GM03348 (cell line): ENCODE measurements at regions not wholly inside any gene's neighbourhood (a gene's known extent, or its start where the extent isn't known, plus 50 kb on each side); places are given as distances from the start of the nearest gene placed in this dataset.

Experiments used
- DNase-seq: peaks from one replicate; pipeline ENCODE4 v3.0.0; 2012; ENCODE audit warnings: low spot score

- DNase-seq: no peak
Observed at GRCh38 chr10:8705415-8705814, 650.9 kb downstream of the GATA3 start.

GRCh38 chr10:8712656-8713055 is 658.2 kb downstream of the GATA3 start:
- DNase-seq: no peak

DNA sequence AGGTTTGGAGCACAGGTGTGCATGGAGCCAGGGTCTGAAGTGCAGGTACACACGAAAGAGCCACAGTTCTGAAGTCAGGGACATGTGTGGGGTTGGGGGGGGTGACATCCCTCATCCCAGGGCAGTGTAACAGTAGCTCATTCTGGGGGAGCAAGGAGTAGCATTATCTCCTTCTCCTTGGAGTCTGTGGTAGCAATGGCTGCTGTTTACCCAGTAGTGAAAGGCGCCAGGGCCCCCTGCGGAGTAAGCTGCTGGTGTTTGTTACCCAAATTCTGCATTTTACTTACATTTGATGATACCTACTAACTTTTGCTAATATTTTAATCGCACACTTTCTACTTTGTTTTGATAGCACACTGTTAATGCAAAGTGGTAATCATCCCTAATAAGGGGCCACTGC is 665.5 kb downstream of the GATA3 start:
- no peak for DNase-seq

DNA sequence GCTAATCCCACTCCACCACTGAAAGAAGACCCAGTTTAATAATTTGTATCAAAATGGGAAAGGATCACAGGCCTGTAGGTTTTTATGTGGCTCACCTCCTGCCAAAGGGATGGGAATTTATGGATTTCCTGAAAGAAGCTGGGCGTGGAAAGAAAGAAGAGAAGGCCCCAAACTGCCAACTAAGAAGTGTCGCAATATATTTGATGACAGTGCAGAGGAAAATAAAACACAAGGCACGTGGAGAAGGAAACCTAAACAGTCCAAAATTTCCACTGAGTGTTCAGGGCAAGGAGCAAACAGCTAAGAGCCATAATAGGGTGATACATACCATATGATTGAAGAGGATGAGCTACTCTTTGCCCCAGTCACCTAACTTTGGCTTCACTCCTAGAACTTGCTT is 667.2 kb downstream of the GATA3 start:
- no peak for DNase-seq

- no peak for DNase-seq
Observed at GRCh38 chr10:8722835-8723234, 668.3 kb downstream of the GATA3 start.

DNA sequence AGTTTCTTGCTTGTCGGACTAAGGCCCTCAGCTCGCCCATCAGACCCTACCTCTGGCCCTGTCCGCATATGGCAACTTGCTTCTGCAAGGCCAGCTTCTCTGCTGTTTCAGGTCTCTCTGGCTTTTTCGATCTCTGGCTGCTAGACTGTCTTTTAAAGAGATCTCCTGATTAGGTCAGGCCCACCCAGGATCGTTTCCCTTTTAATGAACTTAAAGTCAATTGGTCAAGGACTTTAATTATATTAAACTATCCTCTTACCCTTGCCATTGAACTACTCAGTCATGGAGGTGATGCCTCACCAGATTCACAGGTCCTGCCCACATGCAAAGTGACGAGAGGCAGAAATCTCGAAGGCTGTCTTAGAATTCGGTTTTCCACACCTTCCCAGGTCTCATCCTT is 670.9 kb downstream of the GATA3 start:
- DNase-seq: no peak

- no peak for DNase-seq
Observed at GRCh38 chr10:8726084-8726778, 671.7 kb downstream of the GATA3 start.

DNA sequence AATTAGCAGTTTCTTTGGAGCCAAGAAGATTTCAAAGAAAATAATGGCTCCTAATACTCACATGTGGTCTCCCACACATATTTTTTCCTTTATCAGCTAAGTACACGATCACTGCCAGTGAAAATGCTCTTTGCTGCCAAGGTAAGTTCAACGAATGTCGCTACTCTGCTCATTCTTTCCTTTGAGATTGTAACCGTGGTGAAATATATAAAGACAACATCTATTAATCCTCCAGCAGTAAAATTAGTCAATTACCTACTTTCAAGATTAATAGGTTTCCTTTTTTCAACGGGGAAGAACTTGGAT is 672.2 kb downstream of the GATA3 start:
- DNase-seq: no peak

GRCh38 chr10:8731121-8732095 is 676.9 kb downstream of the GATA3 start:
- no peak for DNase-seq

- DNase-seq: no peak
Observed at GRCh38 chr10:8738987-8739386, 684.5 kb downstream of the GATA3 start.

GRCh38 chr10:8752146-8752843 is 697.8 kb downstream of the GATA3 start:
- DNase-seq: no peak

- DNase-seq: no peak
Observed at GRCh38 chr10:8758029-8758428, 703.5 kb downstream of the GATA3 start.

DNA sequence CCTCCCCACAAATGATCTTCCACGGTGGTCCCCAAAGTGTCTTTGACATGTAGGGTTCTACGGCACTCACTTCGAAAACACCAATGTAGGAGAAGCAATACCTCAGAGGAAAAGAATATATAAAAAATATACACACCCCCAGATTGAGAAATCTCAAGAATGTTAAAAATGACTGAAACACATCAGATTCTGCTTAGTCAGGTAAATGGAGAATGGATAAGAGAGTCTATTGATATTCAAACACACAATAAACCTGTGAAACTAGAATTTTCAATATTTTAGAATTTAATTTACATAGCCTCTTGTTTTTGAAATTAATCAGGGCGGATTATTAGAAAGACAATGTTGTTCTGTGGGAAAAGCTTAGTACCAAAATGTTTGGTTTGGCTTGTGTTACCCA is 712.4 kb downstream of the GATA3 start:
- no peak for DNase-seq

- DNase-seq: no peak
Observed at GRCh38 chr10:8767591-8767990, 713.1 kb downstream of the GATA3 start.

- no peak for DNase-seq
Observed at GRCh38 chr10:8768341-8768740, 713.9 kb downstream of the GATA3 start.

- no peak for DNase-seq
Observed at GRCh38 chr10:8768852-8769251, 714.4 kb downstream of the GATA3 start.

- DNase-seq: no peak
Observed at GRCh38 chr10:8776926-8777622, 722.6 kb downstream of the GATA3 start.

GRCh38 chr10:8778713-8779112 is 724.2 kb downstream of the GATA3 start:
- DNase-seq: no peak

DNA sequence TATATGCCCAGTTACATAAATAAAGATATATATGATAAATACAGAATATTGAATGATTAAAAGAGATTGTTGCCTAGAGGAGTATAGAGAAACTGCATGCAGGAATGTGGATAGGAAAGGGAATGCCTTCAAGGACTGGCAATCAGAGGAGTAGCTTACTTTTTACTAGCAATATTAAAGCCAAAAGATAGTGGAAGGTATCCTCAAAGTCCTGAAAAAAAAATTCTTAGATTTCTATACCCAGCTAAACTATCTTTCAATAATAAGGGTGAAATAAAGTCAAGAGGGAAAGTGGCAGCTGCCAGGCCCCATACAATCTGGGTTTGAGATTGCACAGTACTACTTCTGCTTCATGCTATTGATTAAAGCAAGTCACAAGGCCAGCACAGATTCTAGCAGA is 733.2 kb downstream of the GATA3 start:
- DNase-seq: no peak

GRCh38 chr10:8790390-8790789 is 735.9 kb downstream of the GATA3 start:
- DNase-seq: no peak

DNA sequence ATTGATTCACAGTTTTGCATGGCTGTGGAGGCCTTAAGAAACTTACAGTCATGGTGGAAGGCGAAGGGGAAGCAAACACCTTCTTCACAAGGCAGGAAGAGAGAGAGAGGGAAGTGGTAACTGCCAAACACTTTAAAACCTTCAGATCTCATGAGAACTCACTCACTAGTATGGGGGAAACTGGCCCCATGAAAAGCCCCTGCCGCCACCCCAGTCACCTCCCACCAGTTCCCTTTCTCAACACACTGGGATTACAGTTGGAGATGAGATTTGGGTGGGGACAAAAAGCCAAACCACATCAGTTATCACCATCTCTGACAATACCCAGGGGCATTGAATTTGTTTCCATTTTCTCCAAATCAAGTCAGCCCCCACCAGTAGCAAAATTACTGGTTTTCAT is 740.4 kb downstream of the GATA3 start:
- no peak for DNase-seq

DNA sequence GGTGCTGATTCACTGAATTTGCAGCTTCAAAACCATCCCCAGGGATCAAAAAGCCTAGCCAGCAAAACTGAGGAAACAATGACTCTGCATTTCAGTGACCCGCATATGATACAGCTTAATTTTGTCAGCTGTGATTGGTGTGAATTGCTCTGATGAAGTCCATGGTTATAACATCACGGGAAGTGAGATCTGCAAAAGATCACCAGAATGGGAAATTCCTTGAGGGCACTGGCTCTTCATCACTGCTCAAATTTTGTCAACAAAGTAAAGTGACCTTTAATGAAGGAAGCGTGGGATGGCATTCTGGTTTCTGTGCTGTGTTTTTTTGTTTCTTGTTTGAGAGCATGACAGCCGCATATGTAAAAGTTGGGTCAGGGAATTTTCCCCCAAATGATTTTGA is 745.9 kb downstream of the GATA3 start:
- no peak for DNase-seq
